H9 (cell line): ENCODE measurements at regions not wholly inside any gene's neighbourhood (a gene's known extent, or its start where the extent isn't known, plus 50 kb on each side); places are given as distances from the start of the nearest gene placed in this dataset.

Experiments used
- DNase-seq: peaks from one replicate; pipeline ENCODE4 v3.0.0-alpha.2; 2017
- H2AFZ ChIP-seq: one replicate; pipeline ENCODE4 v1.6.1; 2013; ENCODE audit warnings: mild to moderate bottlenecking, low read length, control low read depth, moderate library complexity
- H2AK5ac ChIP-seq: 2 replicates; pipeline ENCODE4 v1.6.1; 2013; ENCODE audit warnings: low read length, control low read depth, mixed read lengths; ENCODE audit not compliant: insufficient read length
- H2BK120ac ChIP-seq: one replicate; pipeline ENCODE4 v1.6.1; 2013; ENCODE audit warnings: low read depth, mild to moderate bottlenecking, low read length, control low read depth, inconsistent platforms; ENCODE audit not compliant: poor library complexity, severe bottlenecking
- H2BK12ac ChIP-seq: 2 replicates; pipeline ENCODE4 v1.6.1; 2013; ENCODE audit warnings: low read length, control low read depth, mixed read lengths, low read depth; ENCODE audit not compliant: insufficient read length
- H2BK15ac ChIP-seq: 2 replicates; pipeline ENCODE4 v1.6.1; 2013; ENCODE audit warnings: low read depth, low read length, control low read depth
- H2BK20ac ChIP-seq: one replicate; pipeline ENCODE4 v1.6.1; 2013; ENCODE audit warnings: low read depth, mild to moderate bottlenecking, low read length, control low read depth, inconsistent platforms; ENCODE audit not compliant: poor library complexity, severe bottlenecking
- H2BK5ac ChIP-seq: 2 replicates; pipeline ENCODE4 v1.6.1; 2013; ENCODE audit warnings: low read length, control low read depth, mixed read lengths; ENCODE audit not compliant: insufficient read length
- H3K14ac ChIP-seq: 2 replicates; pipeline ENCODE4 v1.6.1; 2013; ENCODE audit warnings: low read length, control low read depth; ENCODE audit not compliant: insufficient read depth
- H3K18ac ChIP-seq: 2 replicates; pipeline ENCODE4 v1.6.1; 2013; ENCODE audit warnings: low read depth, mild to moderate bottlenecking, mixed read lengths, low read length, control low read depth; ENCODE audit not compliant: insufficient read length
- H3K23ac ChIP-seq: 2 replicates; pipeline ENCODE4 v1.6.1; 2013; ENCODE audit warnings: low read length, control low read depth, mixed read lengths, low read depth; ENCODE audit not compliant: insufficient read length
- H3K23me2 ChIP-seq: 2 replicates; pipeline ENCODE4 v1.6.1; 2013; ENCODE audit warnings: low read depth, mild to moderate bottlenecking, mixed read lengths, low read length, control low read depth; ENCODE audit not compliant: insufficient read length, poor library complexity, severe bottlenecking
- H3K27ac ChIP-seq: 2 replicates; pipeline ENCODE4 v1.5.1; 2013; ENCODE audit warnings: low read length, control low read depth, mixed read lengths, low read depth; ENCODE audit not compliant: insufficient read length
- H3K27me3 ChIP-seq: 2 replicates; pipeline ENCODE4 v1.6.1; 2013; ENCODE audit warnings: low read length, control low read depth, inconsistent platforms; ENCODE audit not compliant: insufficient read depth
- H3K4ac ChIP-seq: 2 replicates; pipeline ENCODE4 v1.6.1; 2013; ENCODE audit warnings: low read depth, mild to moderate bottlenecking, control low read depth, inconsistent platforms, low read length, moderate library complexity
- H3K4me1 ChIP-seq: 2 replicates; pipeline ENCODE4 v1.6.1; 2013; ENCODE audit warnings: low read length, control low read depth, inconsistent platforms; ENCODE audit not compliant: insufficient read depth
- H3K4me2 ChIP-seq: 2 replicates; pipeline ENCODE4 v1.6.1; 2013; ENCODE audit warnings: low read length, control low read depth, mixed read lengths; ENCODE audit not compliant: insufficient read length, insufficient read depth
- H3K56ac ChIP-seq: 2 replicates; pipeline ENCODE4 v1.6.1; 2013; ENCODE audit warnings: low read depth, mild to moderate bottlenecking, mixed read lengths, low read length, control low read depth; ENCODE audit not compliant: insufficient read length
- H3K79me1 ChIP-seq: 2 replicates; pipeline ENCODE4 v1.6.1; 2013; ENCODE audit warnings: low read depth, mild to moderate bottlenecking, moderate library complexity, low read length, control low read depth, inconsistent platforms; ENCODE audit not compliant: insufficient read depth, poor library complexity, severe bottlenecking
- H3K79me2 ChIP-seq: 2 replicates; pipeline ENCODE4 v1.6.1; 2013; ENCODE audit warnings: low read length, control low read depth, inconsistent platforms; ENCODE audit not compliant: insufficient read depth
- H3K9ac ChIP-seq: 2 replicates; pipeline ENCODE4 v1.6.1; 2013; ENCODE audit warnings: low read length, control low read depth, mixed read lengths; ENCODE audit not compliant: insufficient read length; ENCODE audit errors: extremely low read depth
- H3K9me3 ChIP-seq: one replicate; pipeline ENCODE4 v1.6.1; 2013; ENCODE audit warnings: low read depth, low read length, inconsistent platforms; ENCODE audit not compliant: control insufficient read depth
- H3T11ph ChIP-seq: one replicate; pipeline ENCODE4 v1.6.1; 2013; ENCODE audit warnings: mild to moderate bottlenecking, low read length, control low read depth, inconsistent platforms
- H4K20me1 ChIP-seq: one replicate; pipeline ENCODE4 v1.6.1; 2013; ENCODE audit not compliant: control insufficient read depth, insufficient read length, insufficient read depth
- H4K5ac ChIP-seq: 2 replicates; pipeline ENCODE4 v1.6.1; 2013; ENCODE audit warnings: low read depth, mild to moderate bottlenecking, mixed read lengths, low read length, control low read depth; ENCODE audit not compliant: insufficient read length
- H4K8ac ChIP-seq: replicated peaks from 2 replicates; pipeline ENCODE4 v1.6.1; 2013; ENCODE audit warnings: low read length, control low read depth, mixed read lengths, low read depth; ENCODE audit not compliant: insufficient read length
- H4K91ac ChIP-seq: 2 replicates; pipeline ENCODE4 v1.6.1; 2013; ENCODE audit warnings: low read depth, mild to moderate bottlenecking, moderate library complexity, mixed read lengths, low read length, control low read depth; ENCODE audit not compliant: insufficient read length
- H3K27ac Mint-ChIP-seq, 3 experiments: 2 replicates in 2 of 3; 3 replicates in 1 of 3; pipeline ENCODE4 v1.8.0; 2020 to 2021; ENCODE audit warnings: mixed read lengths in 3 of 3, mild to moderate bottlenecking in 1 of 3, moderate library complexity in 1 of 3
- H3K27me3 Mint-ChIP-seq: 2 replicates; pipeline ENCODE4 v1.8.0; 2021; ENCODE audit warnings: low read depth, mild to moderate bottlenecking, moderate library complexity, mixed read lengths
- H3K36me3 Mint-ChIP-seq, 3 experiments: 2 replicates in 2 of 3; 3 replicates in 1 of 3; pipeline ENCODE4 v1.8.0; 2020 to 2021; ENCODE audit warnings: low read depth in 3 of 3, mixed read lengths in 3 of 3; ENCODE audit not compliant: insufficient read depth in 1 of 3
- H3K4me1 Mint-ChIP-seq, 2 experiments: 2 replicates each; pipeline ENCODE4 v1.8.0; 2020; ENCODE audit warnings: mixed read lengths in 2 of 2
- H3K4me3 Mint-ChIP-seq, 2 experiments: 2 replicates in 1 of 2; 3 replicates in 1 of 2; pipeline ENCODE4 v1.8.0; 2020 to 2021; ENCODE audit warnings: mild to moderate bottlenecking in 2 of 2, mixed read lengths in 2 of 2, moderate library complexity in 1 of 2
- H3K9me3 Mint-ChIP-seq, 2 experiments: 2 replicates in 1 of 2; 3 replicates in 1 of 2; pipeline ENCODE4 v1.8.0; 2020; ENCODE audit warnings: mild to moderate bottlenecking in 2 of 2, mixed read lengths in 2 of 2, moderate library complexity in 1 of 2
- CTCF ChIP-seq: fragments of 200-600 bp; sonication (generic); conservative IDR thresholded peaks from 3 replicates; pipeline ENCODE4 v1.8.0; 2021; ENCODE audit warnings: antibody characterized with exemption, mild to moderate bottlenecking
- WGBS: extraction: QIAGEN DNeasy Blood & Tissue Kit; methylation state at CpG from one replicate; pipeline ENCODE4 v1.1.7; 2013; ENCODE audit warnings: missing lambda C conversion rate, low lambda C conversion rate, mixed read lengths; ENCODE audit not compliant: insufficient read length; ENCODE audit errors: extremely low coverage; 5-methylcytosine and 5-hydroxymethylcytosine counted together

DNA sequence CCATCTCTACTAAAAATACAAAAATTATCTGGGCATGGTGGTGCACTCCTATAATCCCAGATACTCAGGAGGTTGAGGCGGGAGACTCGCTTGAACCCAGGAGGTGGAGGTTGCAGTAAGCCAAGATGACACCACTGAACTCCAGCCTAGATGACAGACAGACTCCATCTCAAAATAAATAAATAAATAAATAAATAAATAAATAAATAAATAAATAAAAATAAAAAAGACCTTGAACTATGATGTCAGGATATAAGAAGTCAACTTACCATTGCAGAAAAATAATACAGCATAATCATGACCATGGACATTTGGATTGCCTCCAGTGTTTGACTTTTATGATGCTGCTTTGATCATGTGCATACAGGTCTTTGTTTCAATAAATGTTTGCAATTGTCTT lies 484.3 kb upstream of the ROBO1 start:
- peaks cover 8 to 15% of the 10 kb centered on the region in 2 experiments; a peak in 4 of 5 replicates for H3K9me3 Mint-ChIP-seq
- H3K27me3 ChIP-seq, result no peaks in the 10 kb centered on the region
- H3K56ac ChIP-seq, result no peak overlapping the region
- no peak overlapping the region for H2BK5ac ChIP-seq
- no peaks in the 10 kb centered on the region for H3K4me1 Mint-ChIP-seq
- no peak for TF ChIP-seq CTCF
- H3K79me1 ChIP-seq, result no peaks in the 10 kb centered on the region
- no peak overlapping the region for H3K9ac ChIP-seq
- WGBS, result no CpG with 5 or more reads among the region's 2 CpGs
- no peaks in the 10 kb centered on the region for H3K4me1 ChIP-seq
- no peak overlapping the region for H3K4ac ChIP-seq
- no peak overlapping the region for H3K23ac ChIP-seq
- H3K14ac ChIP-seq, result no peak overlapping the region
- H3K27ac Mint-ChIP-seq, result no peak overlapping the region
- no peaks in the 10 kb centered on the region for H3K27me3 Mint-ChIP-seq
- no peaks in the 10 kb centered on the region for H4K20me1 ChIP-seq
- H2BK12ac ChIP-seq, result no peak overlapping the region
- H4K91ac ChIP-seq, result no peak overlapping the region
- H3K27ac ChIP-seq, result no peak overlapping the region
- no peak for DNase-seq
- no peaks in the 10 kb centered on the region for H3K79me2 ChIP-seq
- no peak overlapping the region for H2BK20ac ChIP-seq
- H2AK5ac ChIP-seq, result no peak overlapping the region
- no peak overlapping the region for H3K4me3 Mint-ChIP-seq
- no peak overlapping the region for H4K8ac ChIP-seq
- no peaks in the 10 kb centered on the region for H3K9me3 ChIP-seq
- no peaks in the 10 kb centered on the region for H3K23me2 ChIP-seq
- no peak overlapping the region for H2BK15ac ChIP-seq
- H3K18ac ChIP-seq, result no peak overlapping the region
- H3K36me3 Mint-ChIP-seq, result peaks cover 2 to 17% (median 4%) of the 10 kb centered on the region in 3 experiments; a peak in 3 of 7 replicates
- H3K4me2 ChIP-seq, result no peak overlapping the region
- no peak overlapping the region for H4K5ac ChIP-seq
- no peak overlapping the region for H2BK120ac ChIP-seq
- no peak overlapping the region for H2AFZ ChIP-seq
- no peak overlapping the region for H3T11ph ChIP-seq
